NT2/D1 (cell line): ENCODE measurements at regions not wholly inside any gene's neighbourhood (a gene's known extent, or its start where the extent isn't known, plus 50 kb on each side); places are given as distances from the start of the nearest gene placed in this dataset.

Experiments used
- SUZ12 ChIP-seq: IDR thresholded peaks from 2 replicates; pipeline ENCODE4 v1.6.1; 2011; ENCODE audit not compliant: insufficient read length, insufficient read depth; ENCODE audit errors: extremely low read depth
- YY1 ChIP-seq: IDR thresholded peaks from 2 replicates; pipeline ENCODE4 v1.6.1; 2011; ENCODE audit not compliant: insufficient read length, insufficient read depth
- ZNF274 ChIP-seq: IDR thresholded peaks from 2 replicates; pipeline ENCODE4 v1.6.1; 2011; ENCODE audit warnings: mild to moderate bottlenecking, low read depth, low read length

- TF ChIP-seq SUZ12 (no peak), ZNF274 (no peak), YY1 (no peak)
These were observed 108.4 kb downstream of the IRX5 start for GRCh38 chr16:55039042-55039441.
